Lower leg skin (tissue), 4 donors: ENCODE measurements at regions not wholly inside any gene's neighbourhood (a gene's known extent, or its start where the extent isn't known, plus 50 kb on each side); places are given as distances from the start of the nearest gene placed in this dataset.

ENCODE experiments used
- DNase-seq, 2 donors: peaks; one replicate each; pipeline ENCODE4 v3.0.0-alpha.2; 2019; ENCODE audit warnings: low spot score in 2 of 2
- H3K4me3 ChIP-seq: fragments of 200-600 bp; sonication (generic); 2 replicates; pipeline ENCODE4 v1.5.1; 2017; ENCODE audit warnings: mild to moderate bottlenecking, low read depth; ENCODE audit not compliant: poor library complexity, severe bottlenecking
- CTCF ChIP-seq, 3 donors: fragments of 450-650 bp; IDR thresholded peaks; one replicate each; pipeline ENCODE4 v1.5.1; 2016; ENCODE audit warnings: antibody characterized with exemption in 3 of 3, mild to moderate bottlenecking in 3 of 3, moderate library complexity in 2 of 3
- POLR2A ChIP-seq, 2 donors: fragments of 450-650 bp; IDR thresholded peaks; one replicate each; pipeline ENCODE4 v1.6.1; 2016 to 2017; ENCODE audit warnings: antibody characterized with exemption in 2 of 2, mild to moderate bottlenecking in 1 of 2, moderate library complexity in 1 of 2
- WGBS, 2 donors: methylation state at CpG; one replicate each; pipeline ENCODE4 v1.1.5; 2018; 5-methylcytosine and 5-hydroxymethylcytosine counted together
- intact Hi-C: fragments of 100-400 bp; cut with DNase I; formaldehyde crosslinking; loops from one replicate; pipeline ENCODE4 v1.15.0; 2023; ENCODE audit warnings: low total_unique reads

- intact Hi-C loops, result no loop called here
- DNase-seq, result no peak
- TF ChIP-seq POLR2A (IDR thresholded peaks at IDR 0.05) (no peak), CTCF (IDR thresholded peaks at IDR 0.05) (no peak)
- WGBS, 2 donors, result 83 to 86% methylated on average over 9 of the region's 9 CpGs
- no peak overlapping the region for H3K4me3 ChIP-seq
Measured at GRCh38 chr10:70998086-70998485, 109.7 kb upstream of the PCBD1 start.

GRCh38 chr10:71001470-71001869 lies 113.1 kb upstream of the PCBD1 start:
- intact Hi-C loops, result no loop called here
- 23 to 49% methylated on average over 2 of the region's 2 CpGs for WGBS, 2 donors
- TF ChIP-seq CTCF (IDR thresholded peaks at IDR 0.05), result no peak
- no peak for TF ChIP-seq POLR2A (IDR thresholded peaks at IDR 0.05)
- H3K4me3 ChIP-seq, result no peak overlapping the region
- DNase-seq, result no peak

- TF ChIP-seq CTCF (IDR thresholded peaks at IDR 0.05) (no peak), POLR2A (IDR thresholded peaks at IDR 0.05) (no peak)
- intact Hi-C loops, result no loop called here
- H3K4me3 ChIP-seq, result no peak overlapping the region
- DNase-seq, result no peak
- WGBS, 2 donors, result 86 to 89% methylated on average over 9 of the region's 9 CpGs
Measured at GRCh38 chr10:71004176-71005075, 116.1 kb upstream of the PCBD1 start.

GRCh38 chr10:71005337-71006305 lies 117.3 kb upstream of the PCBD1 start:
- no peak for DNase-seq
- H3K4me3 ChIP-seq, result no peak overlapping the region
- intact Hi-C loops, result no loop called here
- WGBS, 2 donors, result 87% methylated on average over 20 to 23 of the region's 23 CpGs
- TF ChIP-seq CTCF (IDR thresholded peaks at IDR 0.05) (no peak), POLR2A (IDR thresholded peaks at IDR 0.05) (no peak)

- H3K4me3 ChIP-seq, result no peak overlapping the region
- no peak for DNase-seq
- WGBS, 2 donors, result 68 to 80% methylated on average over 4 of the region's 4 CpGs
- intact Hi-C loops, result no loop called here
- TF ChIP-seq POLR2A (IDR thresholded peaks at IDR 0.05) (no peak), CTCF (IDR thresholded peaks at IDR 0.05) (no peak)
Measured at GRCh38 chr10:71006506-71006905, 118.1 kb upstream of the PCBD1 start.
